AG04449 (cell line): ENCODE measurements at regions not wholly inside any gene's neighbourhood (a gene's known extent, or its start where the extent isn't known, plus 50 kb on each side); places are given as distances from the start of the nearest gene placed in this dataset.

Experiments
- CTCF ChIA-PET: fragments of 350-600 bp; formaldehyde crosslinking; extraction: SDS; loops from one replicate; lab custom pipeline; 2021; ENCODE audit warnings: antibody characterized with exemption; lab: Yijun Ruan, JAX
- POLR2A ChIA-PET: fragments of 400-600, 350-600 bp; formaldehyde crosslinking; extraction: SDS; loops from one replicate; lab custom pipeline; 2020; ENCODE audit warnings: antibody characterized with exemption, inconsistent platforms; lab: Yijun Ruan, JAX
- DNase-seq: peaks from one replicate; pipeline ENCODE4 v3.0.0-alpha.2; 2010; ENCODE audit warnings: low read depth, low spot score
- H3K4me3 ChIP-seq: 2 replicates; pipeline ENCODE4 v1.5.1; 2011; ENCODE audit warnings: low read depth, mild to moderate bottlenecking, control low read depth, low read length
- TF ChIP-seq, protein P1 (sequence below): IDR thresholded peaks from one replicate; pipeline ENCODE4 v1.5.1; 2011; ENCODE audit warnings: mild to moderate bottlenecking, moderate library complexity, low read length, control low read depth, inconsistent platforms; ENCODE audit not compliant: insufficient read depth; ENCODE audit errors: missing control alignments

DNA sequence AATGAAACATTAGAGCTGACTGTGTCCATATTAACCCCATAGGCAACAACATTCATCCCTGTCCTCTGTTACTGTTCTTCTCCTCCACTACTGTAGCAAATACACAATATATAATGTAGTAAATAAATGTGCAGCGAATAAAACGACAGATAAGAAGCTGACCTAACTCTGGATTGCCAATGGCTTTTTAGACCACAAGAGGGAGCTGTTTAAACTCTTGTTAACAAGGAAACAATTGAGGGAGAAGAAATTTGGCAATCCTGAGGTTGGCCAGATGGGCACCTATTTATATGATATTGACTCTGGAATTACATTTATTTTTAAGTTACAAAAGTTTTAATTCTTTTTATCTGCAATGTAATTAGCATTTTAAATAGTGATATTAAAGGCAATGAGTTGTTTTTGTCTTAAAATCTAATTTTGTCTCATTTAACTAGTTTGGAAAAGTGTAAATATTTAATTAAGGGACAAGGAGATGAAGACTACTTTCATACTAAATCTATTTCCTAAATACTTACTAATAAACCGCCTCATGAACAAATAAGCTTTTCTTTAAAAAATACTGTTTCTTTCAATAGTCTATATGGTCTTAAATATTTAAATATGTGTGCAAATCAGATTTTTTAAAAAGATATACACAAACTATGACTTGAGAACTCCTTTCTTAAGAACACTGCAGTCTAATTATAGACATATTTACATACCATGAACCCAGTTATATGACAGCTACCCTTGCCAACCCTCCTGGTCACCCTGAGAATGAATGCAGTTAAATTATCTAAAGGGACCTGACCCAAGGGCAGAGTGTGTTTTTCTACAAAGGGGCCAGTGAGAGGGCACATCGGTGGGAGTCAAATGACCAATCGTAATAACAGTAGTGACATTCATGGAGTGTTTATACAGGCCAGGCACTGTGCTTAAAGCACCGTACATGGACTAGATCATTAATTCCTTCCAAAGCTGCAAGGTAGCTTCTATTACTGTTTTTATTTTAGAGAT, 52.9 kb upstream of the HPF1 start:
- peak; percentile 52 for DNase-seq
- TF ChIP-seq, protein P1, sequence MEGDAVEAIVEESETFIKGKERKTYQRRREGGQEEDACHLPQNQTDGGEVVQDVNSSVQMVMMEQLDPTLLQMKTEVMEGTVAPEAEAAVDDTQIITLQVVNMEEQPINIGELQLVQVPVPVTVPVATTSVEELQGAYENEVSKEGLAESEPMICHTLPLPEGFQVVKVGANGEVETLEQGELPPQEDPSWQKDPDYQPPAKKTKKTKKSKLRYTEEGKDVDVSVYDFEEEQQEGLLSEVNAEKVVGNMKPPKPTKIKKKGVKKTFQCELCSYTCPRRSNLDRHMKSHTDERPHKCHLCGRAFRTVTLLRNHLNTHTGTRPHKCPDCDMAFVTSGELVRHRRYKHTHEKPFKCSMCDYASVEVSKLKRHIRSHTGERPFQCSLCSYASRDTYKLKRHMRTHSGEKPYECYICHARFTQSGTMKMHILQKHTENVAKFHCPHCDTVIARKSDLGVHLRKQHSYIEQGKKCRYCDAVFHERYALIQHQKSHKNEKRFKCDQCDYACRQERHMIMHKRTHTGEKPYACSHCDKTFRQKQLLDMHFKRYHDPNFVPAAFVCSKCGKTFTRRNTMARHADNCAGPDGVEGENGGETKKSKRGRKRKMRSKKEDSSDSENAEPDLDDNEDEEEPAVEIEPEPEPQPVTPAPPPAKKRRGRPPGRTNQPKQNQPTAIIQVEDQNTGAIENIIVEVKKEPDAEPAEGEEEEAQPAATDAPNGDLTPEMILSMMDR: peak; percentile 57
- POLR2A ChIA-PET: interaction anchor here (1.9 kb wide), 1 partner anchor 215 kb away, joined by 7 read pairs; the partner anchor contains the start of gene MFAP3L
- no peak overlapping the region for H3K4me3 ChIP-seq
- CTCF ChIA-PET: interaction anchor here (0.9 to 8.3 kb wide), 40 partner anchors 9 to 282 kb away, joined by 3 to 187 read pairs (median 6); partner anchors contain the start of genes AADAT, MFAP3L and NEK1

DNA sequence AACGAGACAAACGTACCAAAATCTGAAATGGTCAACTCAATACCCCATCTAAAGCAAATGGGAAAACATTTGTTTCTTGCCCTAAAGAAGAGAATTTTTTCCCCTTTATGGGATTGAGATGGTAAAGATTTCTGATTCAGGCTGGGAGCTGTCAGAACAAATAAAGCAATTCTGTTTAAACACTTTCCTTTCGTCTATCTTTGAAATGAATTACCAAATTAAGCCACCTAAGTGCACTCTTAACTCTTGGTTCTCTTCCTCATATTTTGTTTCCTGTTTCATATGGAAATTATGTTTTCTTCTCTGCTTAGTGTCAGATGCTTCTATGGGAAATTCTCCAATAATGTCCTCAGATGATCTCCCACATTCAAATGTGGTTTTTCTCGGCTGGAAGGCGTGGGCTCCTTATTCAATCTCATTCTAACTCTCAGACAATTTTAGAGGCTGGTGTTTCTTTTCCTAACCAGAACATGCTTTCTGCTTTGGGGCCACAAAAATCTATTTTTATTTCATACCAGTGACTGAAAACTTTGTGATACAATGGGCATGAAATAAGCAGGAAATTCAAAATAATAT, 50.3 kb upstream of the HPF1 start:
- POLR2A ChIA-PET: no interaction called here
- H3K4me3 ChIP-seq: no peak overlapping the region
- TF ChIP-seq, protein P1: no peak
- CTCF ChIA-PET: interaction anchor here (5.1 to 8.3 kb wide), 3 partner anchors 10 to 242 kb away, joined by 53 to 187 read pairs (median 89); partner anchors contain the start of gene MFAP3L
- no peak for DNase-seq
